SK-N-SH treated with all-trans-retinoic acid at 6 μM for 48 hours (cell line): ENCODE measurements at regions not wholly inside any gene's neighbourhood (a gene's known extent, or its start where the extent isn't known, plus 50 kb on each side); places are given as distances from the start of the nearest gene placed in this dataset.

Experiments used
- ATAC-seq: fragments of 200-7000 bp; cut with Tn5 transposase; 3 replicates; pipeline ENCODE4 v1.9.1; 2020; ENCODE audit warnings: mild to moderate bottlenecking, moderate library complexity
- BACH2 ChIP-seq: fragments of 250-450 bp; sonication (Bioruptor Pico); IDR thresholded peaks from 2 replicates; pipeline ENCODE4 v1.9.0; 2021; ENCODE audit warnings: mild to moderate bottlenecking, borderline replicate concordance
- CREB5 ChIP-seq: fragments of 250-450 bp; sonication (Bioruptor Pico); IDR thresholded peaks from 2 replicates; pipeline ENCODE4 v1.5.1; 2020; ENCODE audit warnings: low read depth, mild to moderate bottlenecking, moderate library complexity
- CSDC2 ChIP-seq: fragments of 250-450 bp; sonication (Bioruptor Pico); IDR thresholded peaks from 2 replicates; pipeline ENCODE4 v1.5.0; 2020; ENCODE audit warnings: mild to moderate bottlenecking, moderate library complexity
- CSRNP3 ChIP-seq: fragments of 250-450 bp; sonication (Bioruptor Pico); IDR thresholded peaks from 2 replicates; pipeline ENCODE4 v1.5.1; 2021; ENCODE audit warnings: mild to moderate bottlenecking, moderate library complexity
- GLIS3 ChIP-seq: fragments of 250-450 bp; sonication (Bioruptor Pico); IDR thresholded peaks from 2 replicates; pipeline ENCODE4 v1.5.0; 2020; ENCODE audit warnings: mild to moderate bottlenecking, moderate library complexity
- ISL1 ChIP-seq: fragments of 250-450 bp; sonication (Bioruptor Pico); IDR thresholded peaks from 2 replicates; pipeline ENCODE4 v2.1.2; 2022; ENCODE audit warnings: mild to moderate bottlenecking, moderate library complexity
- PATZ1 ChIP-seq: fragments of 250-450 bp; sonication (Bioruptor Pico); IDR thresholded peaks from 2 replicates; pipeline ENCODE4 v1.8.0; 2020; ENCODE audit warnings: mild to moderate bottlenecking, moderate library complexity, borderline replicate concordance
- POU6F1 ChIP-seq: fragments of 250-450 bp; sonication (Bioruptor Pico); IDR thresholded peaks from 2 replicates; pipeline ENCODE4 v1.8.0; 2021; ENCODE audit warnings: low read depth, mild to moderate bottlenecking, moderate library complexity, borderline replicate concordance
- RARB ChIP-seq: fragments of 250-450 bp; sonication (Bioruptor Pico); IDR thresholded peaks from 2 replicates; pipeline ENCODE4 v1.8.0; 2021; ENCODE audit warnings: mild to moderate bottlenecking, moderate library complexity
- TOX ChIP-seq: fragments of 250-450 bp; sonication (Bioruptor Pico); IDR thresholded peaks from 2 replicates; pipeline ENCODE4 v1.8.0; 2021; ENCODE audit warnings: mild to moderate bottlenecking, moderate library complexity, borderline replicate concordance
- TSHZ2 ChIP-seq: fragments of 250-450 bp; sonication (Bioruptor Pico); IDR thresholded peaks from 2 replicates; pipeline ENCODE4 v1.5.0; 2020; ENCODE audit warnings: mild to moderate bottlenecking, moderate library complexity
- ZC3H10 ChIP-seq: fragments of 250-450 bp; sonication (Bioruptor Pico); IDR thresholded peaks from 2 replicates; pipeline ENCODE4 v1.5.1; 2021; ENCODE audit warnings: mild to moderate bottlenecking, moderate library complexity
- ZFP3 ChIP-seq: fragments of 250-450 bp; sonication (Bioruptor Pico); IDR thresholded peaks from 2 replicates; pipeline ENCODE4 v1.5.0; 2020; ENCODE audit warnings: mild to moderate bottlenecking, moderate library complexity
- ZFP30 ChIP-seq: fragments of 450-650 bp; formaldehyde crosslinking; IDR thresholded peaks from 2 replicates; pipeline ENCODE4 v1.5.0; 2022; ENCODE audit warnings: mild to moderate bottlenecking, moderate library complexity
- ZNF565 ChIP-seq: fragments of 450-650 bp; formaldehyde crosslinking; conservative IDR thresholded peaks from 2 replicates; pipeline ENCODE4 v1.5.0; 2020; ENCODE audit warnings: low read depth, mild to moderate bottlenecking, moderate library complexity
- ZNF70 ChIP-seq: fragments of 450-650 bp; formaldehyde crosslinking; IDR thresholded peaks from 2 replicates; pipeline ENCODE4 v1.5.0; 2020; ENCODE audit warnings: mild to moderate bottlenecking, moderate library complexity
- ZNF8 ChIP-seq: fragments of 450-650 bp; formaldehyde crosslinking; IDR thresholded peaks from 2 replicates; pipeline ENCODE4 v1.5.0; 2020; ENCODE audit warnings: mild to moderate bottlenecking, moderate library complexity

- no peak for ATAC-seq
- TF ChIP-seq ISL1 (CRISPR knock-in tag) (0 out of 2 replicates have a peak, but pooled peaks have one; percentile 6), ZNF70 (no peak)
Measured at GRCh38 chr2:166831930-166832329, 56.4 kb upstream of the XIRP2 start.

GRCh38 chr2:166825914-166826313 is 62.4 kb upstream of the XIRP2 start:
- TF ChIP-seq ZNF8 (CRISPR knock-in tag): no peak

GRCh38 chr2:166814335-166814734 is 73.9 kb upstream of the XIRP2 start:
- ATAC-seq: no peak
- no peak for TF ChIP-seq CREB5 (CRISPR knock-in tag)
- no peak for TF ChIP-seq CSDC2 (CRISPR knock-in tag)
- TF ChIP-seq TOX (CRISPR knock-in tag): no peak
- no peak for TF ChIP-seq RARB (CRISPR knock-in tag)
- no peak for TF ChIP-seq ISL1 (CRISPR knock-in tag)
- TF ChIP-seq ZFP3 (CRISPR knock-in tag): no peak

More at GRCh38 chr2:166825914-166826313, 62.4 kb upstream of the XIRP2 start:
- no peak for ATAC-seq

GRCh38 chr2:166812166-166812891 is 76.0 kb upstream of the XIRP2 start:
- no peak for ATAC-seq

More at GRCh38 chr2:166812166-166812891, 76.0 kb upstream of the XIRP2 start:
- no peak for TF ChIP-seq CSDC2 (CRISPR knock-in tag)
- TF ChIP-seq ZFP3 (CRISPR knock-in tag): no peak
- TF ChIP-seq BACH2 (CRISPR knock-in tag): no peak
- no peak for TF ChIP-seq PATZ1 (CRISPR knock-in tag)
- TF ChIP-seq ZC3H10 (CRISPR knock-in tag): no peak
- TF ChIP-seq ZNF8 (CRISPR knock-in tag): no peak
- no peak for TF ChIP-seq GLIS3
- no peak for TF ChIP-seq ZNF565 (CRISPR knock-in tag)
- no peak for TF ChIP-seq TSHZ2 (CRISPR knock-in tag)
- TF ChIP-seq ISL1 (CRISPR knock-in tag): no peak
- TF ChIP-seq RARB (CRISPR knock-in tag): no peak
- no peak for TF ChIP-seq CSRNP3 (CRISPR knock-in tag)
- no peak for TF ChIP-seq ZFP30 (CRISPR knock-in tag)
- TF ChIP-seq POU6F1 (CRISPR knock-in tag): no peak
